GM12878 (cell line): ENCODE measurements at regions not wholly inside any gene's neighbourhood (a gene's known extent, or its start where the extent isn't known, plus 50 kb on each side); places are given as distances from the start of the nearest gene placed in this dataset.

Source experiments
- CHD2 ChIP-seq: IDR thresholded peaks from 2 replicates; pipeline ENCODE4 v1.6.1; 2011; ENCODE audit warnings: low read depth, low read length, improper control_type of control experiment, borderline replicate concordance
- IRF4 ChIP-seq: IDR thresholded peaks from 2 replicates; pipeline ENCODE4 v1.6.1; 2011; ENCODE audit warnings: low read depth, low read length
- POLR2A ChIP-seq: IDR thresholded peaks from 2 replicates; pipeline ENCODE4 v1.6.1; 2011; ENCODE audit warnings: low read depth, mild to moderate bottlenecking, low read length
- POLR2AphosphoS5 ChIP-seq: IDR thresholded peaks from 2 replicates; pipeline ENCODE4 v1.6.1; 2011; ENCODE audit warnings: mild to moderate bottlenecking, low read length, inconsistent platforms
- RAD51 ChIP-seq: fragments of 450-650 bp; IDR thresholded peaks from 2 replicates; pipeline ENCODE4 v1.6.1; 2016; ENCODE audit warnings: moderate library complexity, mild to moderate bottlenecking, inconsistent platforms
- RFX5 ChIP-seq: IDR thresholded peaks from 2 replicates; pipeline ENCODE4 v1.6.1; 2011; ENCODE audit warnings: low read depth, low read length, improper control_type of control experiment
- SREBF2 ChIP-seq: IDR thresholded peaks from 2 replicates; pipeline ENCODE4 v1.6.1; 2012; ENCODE audit warnings: mild to moderate bottlenecking, low read length
- TAF1 ChIP-seq: IDR thresholded peaks from 2 replicates; pipeline ENCODE4 v1.6.1; 2011; ENCODE audit warnings: mild to moderate bottlenecking, low read depth, low read length, borderline replicate concordance
- ZZZ3 ChIP-seq: IDR thresholded peaks from 2 replicates; pipeline ENCODE4 v1.6.1; 2011; ENCODE audit warnings: low read depth; ENCODE audit not compliant: control insufficient read depth, insufficient read length
- TF ChIP-seq, protein P1 (sequence below), 3 experiments: IDR thresholded peaks in 2 of 3; conservative IDR thresholded peaks in 1 of 3; 2 replicates each; pipeline ENCODE4 v1.5.1; 2011; ENCODE audit warnings: low read depth in 3 of 3, low read length in 3 of 3, mild to moderate bottlenecking in 3 of 3, control low read depth in 2 of 3, moderate library complexity in 2 of 3, inconsistent platforms in 1 of 3, mixed read lengths in 1 of 3; ENCODE audit not compliant: control insufficient read depth in 2 of 3, insufficient read depth in 1 of 3; ENCODE audit errors: extremely low read depth in 1 of 3
- TF ChIP-seq, protein P2 (sequence below): IDR thresholded peaks from 2 replicates; pipeline ENCODE4 v1.6.1; 2012; ENCODE audit warnings: low read length, inconsistent platforms

DNA sequence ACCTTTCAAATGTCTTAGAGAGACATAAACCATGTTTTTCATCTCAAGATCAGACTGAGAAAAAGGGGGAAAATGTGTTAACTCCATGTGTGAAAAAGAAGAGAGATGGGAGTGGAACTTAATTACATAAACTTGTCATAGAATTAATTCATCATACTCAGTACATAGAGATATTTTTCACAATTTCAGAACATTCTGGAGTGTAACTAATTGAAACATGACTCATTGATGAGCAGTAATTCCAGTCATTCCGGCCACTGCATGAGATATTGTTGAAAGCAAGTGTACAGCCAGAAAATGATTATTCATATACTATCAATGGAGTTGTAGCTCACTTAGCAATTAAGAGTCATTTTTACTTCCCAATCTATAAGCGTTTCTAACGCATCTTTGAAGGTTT is 739.3 kb downstream of the LTN1 start:
- TF ChIP-seq, protein P1, sequence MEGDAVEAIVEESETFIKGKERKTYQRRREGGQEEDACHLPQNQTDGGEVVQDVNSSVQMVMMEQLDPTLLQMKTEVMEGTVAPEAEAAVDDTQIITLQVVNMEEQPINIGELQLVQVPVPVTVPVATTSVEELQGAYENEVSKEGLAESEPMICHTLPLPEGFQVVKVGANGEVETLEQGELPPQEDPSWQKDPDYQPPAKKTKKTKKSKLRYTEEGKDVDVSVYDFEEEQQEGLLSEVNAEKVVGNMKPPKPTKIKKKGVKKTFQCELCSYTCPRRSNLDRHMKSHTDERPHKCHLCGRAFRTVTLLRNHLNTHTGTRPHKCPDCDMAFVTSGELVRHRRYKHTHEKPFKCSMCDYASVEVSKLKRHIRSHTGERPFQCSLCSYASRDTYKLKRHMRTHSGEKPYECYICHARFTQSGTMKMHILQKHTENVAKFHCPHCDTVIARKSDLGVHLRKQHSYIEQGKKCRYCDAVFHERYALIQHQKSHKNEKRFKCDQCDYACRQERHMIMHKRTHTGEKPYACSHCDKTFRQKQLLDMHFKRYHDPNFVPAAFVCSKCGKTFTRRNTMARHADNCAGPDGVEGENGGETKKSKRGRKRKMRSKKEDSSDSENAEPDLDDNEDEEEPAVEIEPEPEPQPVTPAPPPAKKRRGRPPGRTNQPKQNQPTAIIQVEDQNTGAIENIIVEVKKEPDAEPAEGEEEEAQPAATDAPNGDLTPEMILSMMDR (IDR thresholded peaks at IDR 0.05 in 2 of 3, conservative IDR thresholded peaks at IDR 0.05 in 1 of 3; ENCODE audit: control insufficient read depth in 2 of 3, extremely low read depth in 1 of 3, insufficient read depth in 1 of 3, low read depth in 3 of 3, low read length in 3 of 3) = no peak
- TF ChIP-seq SREBF2 (no peak), ZZZ3 (no peak), IRF4 (no peak), TAF1 (no peak), RFX5 (no peak), RAD51 (no peak), CHD2 (no peak), POLR2AphosphoS5 (no peak), POLR2A (no peak)
- TF ChIP-seq, protein P2, sequence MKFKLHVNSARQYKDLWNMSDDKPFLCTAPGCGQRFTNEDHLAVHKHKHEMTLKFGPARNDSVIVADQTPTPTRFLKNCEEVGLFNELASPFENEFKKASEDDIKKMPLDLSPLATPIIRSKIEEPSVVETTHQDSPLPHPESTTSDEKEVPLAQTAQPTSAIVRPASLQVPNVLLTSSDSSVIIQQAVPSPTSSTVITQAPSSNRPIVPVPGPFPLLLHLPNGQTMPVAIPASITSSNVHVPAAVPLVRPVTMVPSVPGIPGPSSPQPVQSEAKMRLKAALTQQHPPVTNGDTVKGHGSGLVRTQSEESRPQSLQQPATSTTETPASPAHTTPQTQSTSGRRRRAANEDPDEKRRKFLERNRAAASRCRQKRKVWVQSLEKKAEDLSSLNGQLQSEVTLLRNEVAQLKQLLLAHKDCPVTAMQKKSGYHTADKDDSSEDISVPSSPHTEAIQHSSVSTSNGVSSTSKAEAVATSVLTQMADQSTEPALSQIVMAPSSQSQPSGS = no peak
